22Rv1 (cell line): ENCODE measurements at regions not wholly inside any gene's neighbourhood (a gene's known extent, or its start where the extent isn't known, plus 50 kb on each side); places are given as distances from the start of the nearest gene placed in this dataset.

Experiments used
- CTCF ChIP-seq: fragments of 450-650 bp; IDR thresholded peaks from 2 replicates; pipeline ENCODE4 v1.5.1; 2017; ENCODE audit warnings: mild to moderate bottlenecking
- ZFX ChIP-seq: fragments of 450-650 bp; IDR thresholded peaks from 2 replicates; pipeline ENCODE4 v1.6.1; 2017; ENCODE audit warnings: antibody characterized with exemption, borderline replicate concordance

GRCh38 chr3:34046154-34046553 lies 247.7 kb downstream of the PDCD6IP start:
- TF ChIP-seq CTCF (no peak), ZFX (no peak)
